Keratinocyte (primary cell): ENCODE measurements at regions not wholly inside any gene's neighbourhood (a gene's known extent, or its start where the extent isn't known, plus 50 kb on each side); places are given as distances from the start of the nearest gene placed in this dataset.

Experiments used
- DNase-seq: peaks from one replicate; pipeline ENCODE4 v3.0.0-alpha.2; 2011; ENCODE audit warnings: low read depth, missing footprints, low spot score
- FAIRE-seq: peaks from 2 replicates; lab custom pipeline; 2011; peaks lifted over from hg19 to GRCh38; lab: Jason Lieb, UNC
- H2AFZ ChIP-seq: 2 replicates; pipeline ENCODE4 v1.6.0; 2012; ENCODE audit warnings: low read length, control low read depth, inconsistent platforms; ENCODE audit not compliant: control insufficient read depth
- H3K27ac ChIP-seq: 2 replicates; pipeline ENCODE4 v1.5.1; 2011; ENCODE audit warnings: low read length; ENCODE audit not compliant: control insufficient read depth, insufficient read depth
- H3K27me3 ChIP-seq: 3 replicates; pipeline ENCODE4 v1.6.0; 2011; ENCODE audit warnings: low read length; ENCODE audit not compliant: control insufficient read depth, insufficient read depth; ENCODE audit errors: extremely low read depth
- H3K36me3 ChIP-seq, 2 experiments: 2 replicates in 1 of 2; 3 replicates in 1 of 2; pipeline ENCODE4 v1.5.1; 2011; ENCODE audit warnings: low read length in 2 of 2, mild to moderate bottlenecking in 1 of 2; ENCODE audit not compliant: control insufficient read depth in 2 of 2, insufficient read depth in 2 of 2; ENCODE audit errors: extremely low read depth in 1 of 2
- H3K4me1 ChIP-seq: 3 replicates; pipeline ENCODE4 v1.5.1; 2011; ENCODE audit warnings: low read length; ENCODE audit not compliant: control insufficient read depth, insufficient read depth; ENCODE audit errors: extremely low read depth
- H3K4me2 ChIP-seq: 3 replicates; pipeline ENCODE4 v1.6.0; 2011; ENCODE audit warnings: low read depth, low read length; ENCODE audit not compliant: control insufficient read depth, insufficient read depth; ENCODE audit errors: extremely low read depth
- H3K4me3 ChIP-seq, 3 experiments: fragments of 200-600 bp in 1 of 3; sonication (generic) in 1 of 3; 2 replicates in 2 of 3; 3 replicates in 1 of 3; pipeline ENCODE4 v1.5.1; 2011 to 2016; ENCODE audit warnings: low read length in 3 of 3, mild to moderate bottlenecking in 3 of 3, control low read depth in 2 of 3, inconsistent platforms in 1 of 3, low read depth in 1 of 3, mixed read lengths in 1 of 3, mixed run types in 1 of 3, moderate library complexity in 1 of 3; ENCODE audit not compliant: control insufficient read depth in 2 of 3, insufficient read depth in 2 of 3; ENCODE audit errors: extremely low read depth in 1 of 3
- H3K79me2 ChIP-seq: 2 replicates; pipeline ENCODE4 v1.6.0; 2012; ENCODE audit warnings: low read length; ENCODE audit not compliant: control insufficient read depth, insufficient read depth
- H3K9ac ChIP-seq: 3 replicates; pipeline ENCODE4 v1.6.0; 2011; ENCODE audit warnings: low read length; ENCODE audit not compliant: control insufficient read depth, insufficient read depth; ENCODE audit errors: extremely low read depth
- H3K9me1 ChIP-seq: 3 replicates; pipeline ENCODE4 v1.6.0; 2011; ENCODE audit warnings: low read length; ENCODE audit not compliant: control insufficient read depth, insufficient read depth; ENCODE audit errors: extremely low read depth
- H3K9me3 ChIP-seq: 2 replicates; pipeline ENCODE4 v1.5.1; 2012; ENCODE audit warnings: low read depth, low read length; ENCODE audit not compliant: control insufficient read depth
- H4K20me1 ChIP-seq: 3 replicates; pipeline ENCODE4 v1.6.0; 2011; ENCODE audit warnings: low read length; ENCODE audit not compliant: control insufficient read depth, insufficient read depth; ENCODE audit errors: extremely low read depth
- EZH2 ChIP-seq: IDR thresholded peaks from one replicate; pipeline ENCODE4 v1.6.1; 2012; ENCODE audit warnings: inconsistent platforms, mild to moderate bottlenecking, low read length, moderate library complexity
- dilution Hi-C: fragments of 300-500 bp; cut with MboI; formaldehyde crosslinking; loops from one replicate; pipeline ENCODE4 v1.7.0; 2020; ENCODE audit warnings: low sequenced_read_pairs; ENCODE audit not compliant: extremely low pct_ligation_motif_present
- TF ChIP-seq, protein P1 (sequence below), 3 experiments: IDR thresholded peaks in 1 of 3; conservative IDR thresholded peaks in 1 of 3; optimal IDR thresholded peaks in 1 of 3; 2 replicates in 2 of 3; 3 replicates in 1 of 3; pipeline versions ENCODE3 to v1.5.1; 2011; ENCODE audit warnings: low read length in 3 of 3, mild to moderate bottlenecking in 3 of 3, moderate library complexity in 2 of 3, control low read depth in 1 of 3, inconsistent platforms in 1 of 3; ENCODE audit not compliant: insufficient read depth in 2 of 3; ENCODE audit errors: extremely low read depth in 1 of 3

- no peak for TF ChIP-seq EZH2
- TF ChIP-seq, protein P1, sequence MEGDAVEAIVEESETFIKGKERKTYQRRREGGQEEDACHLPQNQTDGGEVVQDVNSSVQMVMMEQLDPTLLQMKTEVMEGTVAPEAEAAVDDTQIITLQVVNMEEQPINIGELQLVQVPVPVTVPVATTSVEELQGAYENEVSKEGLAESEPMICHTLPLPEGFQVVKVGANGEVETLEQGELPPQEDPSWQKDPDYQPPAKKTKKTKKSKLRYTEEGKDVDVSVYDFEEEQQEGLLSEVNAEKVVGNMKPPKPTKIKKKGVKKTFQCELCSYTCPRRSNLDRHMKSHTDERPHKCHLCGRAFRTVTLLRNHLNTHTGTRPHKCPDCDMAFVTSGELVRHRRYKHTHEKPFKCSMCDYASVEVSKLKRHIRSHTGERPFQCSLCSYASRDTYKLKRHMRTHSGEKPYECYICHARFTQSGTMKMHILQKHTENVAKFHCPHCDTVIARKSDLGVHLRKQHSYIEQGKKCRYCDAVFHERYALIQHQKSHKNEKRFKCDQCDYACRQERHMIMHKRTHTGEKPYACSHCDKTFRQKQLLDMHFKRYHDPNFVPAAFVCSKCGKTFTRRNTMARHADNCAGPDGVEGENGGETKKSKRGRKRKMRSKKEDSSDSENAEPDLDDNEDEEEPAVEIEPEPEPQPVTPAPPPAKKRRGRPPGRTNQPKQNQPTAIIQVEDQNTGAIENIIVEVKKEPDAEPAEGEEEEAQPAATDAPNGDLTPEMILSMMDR (optimal IDR thresholded peaks at IDR 0.05 in 1 of 3, IDR thresholded peaks at IDR 0.05 in 1 of 3, conservative IDR thresholded peaks at IDR 0.05 in 1 of 3; ENCODE audit: extremely low read depth in 1 of 3, insufficient read depth in 2 of 3, low read length in 3 of 3), result no peak
- no peak for FAIRE-seq
- H3K27ac ChIP-seq, result no peak overlapping the region
Measured at GRCh38 chr12:107484941-107485340, 200.7 kb upstream of the PWP1 start.

DNA sequence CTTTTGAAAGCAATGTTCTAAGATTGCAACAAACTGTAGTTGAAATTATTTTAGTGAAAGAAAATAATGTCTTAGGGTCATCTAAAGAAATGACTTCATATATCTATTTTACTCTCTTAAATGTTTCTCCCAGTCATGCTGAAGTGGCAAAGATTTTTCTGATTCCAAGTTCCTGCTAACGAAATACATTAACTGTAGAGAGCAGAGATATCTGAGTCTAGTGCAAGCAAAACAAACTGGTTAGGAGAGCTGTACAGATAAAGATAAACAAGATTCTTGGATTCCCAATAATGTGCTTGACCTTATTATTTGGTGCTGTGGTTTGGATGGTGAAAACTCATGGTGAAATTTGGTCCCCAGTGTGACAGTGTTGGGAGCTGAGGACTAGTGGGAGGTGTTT is 199.9 kb upstream of the PWP1 start:
- TF ChIP-seq, protein P1 (optimal IDR thresholded peaks at IDR 0.05 in 1 of 3, IDR thresholded peaks at IDR 0.05 in 1 of 3, conservative IDR thresholded peaks at IDR 0.05 in 1 of 3; ENCODE audit: extremely low read depth in 1 of 3, insufficient read depth in 2 of 3, low read length in 3 of 3), result no peak
- TF ChIP-seq EZH2, result no peak
- no peaks in the 10 kb centered on the region for H3K27me3 ChIP-seq
- FAIRE-seq (no peak), DNase-seq (no peak)
- H3K9ac ChIP-seq, result no peak overlapping the region
- no peaks in the 10 kb centered on the region for H3K36me3 ChIP-seq
- no peaks in the 10 kb centered on the region for H3K79me2 ChIP-seq
- H3K4me1 ChIP-seq, result no peaks in the 10 kb centered on the region
- no peaks in the 10 kb centered on the region for H3K9me3 ChIP-seq
- no peaks in the 10 kb centered on the region for H4K20me1 ChIP-seq
- H3K4me2 ChIP-seq, result no peak overlapping the region
- dilution Hi-C loops, result no loop called here
- H2AFZ ChIP-seq, result no peak overlapping the region
- no peak overlapping the region for H3K27ac ChIP-seq
- H3K4me3 ChIP-seq, result no peak overlapping the region
- no peaks in the 10 kb centered on the region for H3K9me1 ChIP-seq

More at GRCh38 chr12:107484941-107485340, 200.7 kb upstream of the PWP1 start:
- no peaks in the 10 kb centered on the region for H4K20me1 ChIP-seq
- H3K27me3 ChIP-seq, result no peaks in the 10 kb centered on the region
- H3K9me1 ChIP-seq, result no peaks in the 10 kb centered on the region
- H3K9me3 ChIP-seq, result no peaks in the 10 kb centered on the region
- H3K79me2 ChIP-seq, result no peaks in the 10 kb centered on the region
- dilution Hi-C loops, result no loop called here
- no peak overlapping the region for H3K4me3 ChIP-seq
- H2AFZ ChIP-seq, result no peak overlapping the region
- H3K4me2 ChIP-seq, result no peak overlapping the region
- DNase-seq, result no peak
- H3K4me1 ChIP-seq, result no peaks in the 10 kb centered on the region
- no peaks in the 10 kb centered on the region for H3K36me3 ChIP-seq
- H3K9ac ChIP-seq, result no peak overlapping the region
